DOHH2 (cell line): ENCODE measurements at regions not wholly inside any gene's neighbourhood (a gene's known extent, or its start where the extent isn't known, plus 50 kb on each side); places are given as distances from the start of the nearest gene placed in this dataset.
"Not testable (repeated sequence)": the region's sequence is repeated elsewhere in the genome, so short reads cannot be mapped to it uniquely, and the experiment has no call there.

Source experiments
- H3F3A ChIP-seq: fragments of 200-600 bp; sonication (generic), shearing (Covaris generic); 2 replicates; pipeline ENCODE4 v1.6.0; 2016; ENCODE audit warnings: antibody characterized with exemption, mild to moderate bottlenecking; ENCODE audit not compliant: control insufficient read depth, insufficient read depth
- H3K27ac ChIP-seq: fragments of 200-600 bp; sonication (generic); 2 replicates; pipeline ENCODE4 v1.5.1; 2014; ENCODE audit warnings: low read depth, mild to moderate bottlenecking, low read length, moderate library complexity
- H3K27me3 ChIP-seq: fragments of 200-600 bp; sonication (generic); 2 replicates; pipeline ENCODE4 v1.6.1; 2014; ENCODE audit warnings: mild to moderate bottlenecking, low read length, mixed read lengths; ENCODE audit not compliant: control insufficient read depth
- H3K36me3 ChIP-seq: fragments of 200-600 bp; sonication (generic); 2 replicates; pipeline ENCODE4 v1.6.1; 2014; ENCODE audit warnings: mild to moderate bottlenecking, low read length, moderate library complexity, mixed read lengths; ENCODE audit not compliant: control insufficient read depth
- H3K4me1 ChIP-seq: fragments of 200-600 bp; sonication (generic); 2 replicates; pipeline ENCODE4 v1.6.1; 2014; ENCODE audit warnings: mild to moderate bottlenecking, low read length, mixed read lengths; ENCODE audit not compliant: control insufficient read depth
- H3K4me2 ChIP-seq: fragments of 200-600 bp; sonication (generic); 2 replicates; pipeline ENCODE4 v1.6.0; 2014; ENCODE audit warnings: mild to moderate bottlenecking, low read length, moderate library complexity
- H3K4me3 ChIP-seq: fragments of 200-600 bp; sonication (generic); 2 replicates; pipeline ENCODE4 v1.5.1; 2014; ENCODE audit warnings: mild to moderate bottlenecking, low read length, mixed read lengths
- H3K79me2 ChIP-seq: fragments of 200-600 bp; sonication (generic); 2 replicates; pipeline ENCODE4 v1.6.1; 2014; ENCODE audit warnings: mild to moderate bottlenecking, low read length, mixed read lengths; ENCODE audit not compliant: control insufficient read depth
- H3K9me2 ChIP-seq: fragments of 200-600 bp; sonication (generic); replicated peaks from 2 replicates; pipeline ENCODE4 v1.6.1; 2014; ENCODE audit warnings: mild to moderate bottlenecking, low read length, mixed read lengths; ENCODE audit not compliant: control insufficient read depth
- H3K9me3 ChIP-seq: fragments of 200-600 bp; sonication (generic); 2 replicates; pipeline ENCODE4 v1.6.1; 2014; ENCODE audit warnings: antibody characterized with exemption, low read length, mixed read lengths; ENCODE audit not compliant: control insufficient read depth, insufficient read depth
- H4K20me1 ChIP-seq: fragments of 200-600 bp; sonication (generic); 2 replicates; pipeline ENCODE4 v1.6.0; 2014; ENCODE audit warnings: low read depth, mild to moderate bottlenecking, antibody characterized with exemption, low read length, moderate library complexity; ENCODE audit not compliant: control insufficient read depth, insufficient read depth
- CTCF ChIP-seq: fragments of 200-600 bp; sonication (generic); IDR thresholded peaks from one replicate; pipeline ENCODE4 v1.5.1; 2014; ENCODE audit warnings: antibody characterized with exemption, mild to moderate bottlenecking, low read depth, low read length; ENCODE audit not compliant: poor library complexity, severe bottlenecking
- EZH2phosphoT487 ChIP-seq: fragments of 200-600 bp; sonication (generic); IDR thresholded peaks from 2 replicates; pipeline ENCODE4 v1.6.1; 2017; ENCODE audit warnings: borderline replicate concordance, mild to moderate bottlenecking, antibody characterized with exemption, low read length, moderate library complexity, mixed read lengths

- H3K9me2 ChIP-seq = no peaks in the 10 kb centered on the region
- H3K4me2 ChIP-seq = no peak overlapping the region
- no peaks in the 10 kb centered on the region for H3K36me3 ChIP-seq
- H3K4me1 ChIP-seq = no peaks in the 10 kb centered on the region
- H3K79me2 ChIP-seq = no peaks in the 10 kb centered on the region
- H3K27me3 ChIP-seq = no peaks in the 10 kb centered on the region
- no peaks in the 10 kb centered on the region for H3F3A ChIP-seq
- no peaks in the 10 kb centered on the region for H4K20me1 ChIP-seq
- no peak overlapping the region for H3K4me3 ChIP-seq
- no peaks in the 10 kb centered on the region for H3K9me3 ChIP-seq
- H3K27ac ChIP-seq = no peak overlapping the region
- no peak for TF ChIP-seq CTCF
- TF ChIP-seq EZH2phosphoT487 = no peak
These were observed 142.0 kb upstream of the ATP2B2 start for GRCh38 chr3:10647376-10647775.

- no peaks in the 10 kb centered on the region for H3F3A ChIP-seq
- TF ChIP-seq CTCF (no peak), EZH2phosphoT487 (no peak)
- H3K4me2 ChIP-seq = no peak overlapping the region
- H3K79me2 ChIP-seq = no peaks in the 10 kb centered on the region
- no peak overlapping the region for H3K4me3 ChIP-seq
- H3K36me3 ChIP-seq = no peaks in the 10 kb centered on the region
- H3K27ac ChIP-seq = no peak overlapping the region
- H3K9me2 ChIP-seq = no peaks in the 10 kb centered on the region
- no peaks in the 10 kb centered on the region for H4K20me1 ChIP-seq
- H3K27me3 ChIP-seq = no peaks in the 10 kb centered on the region
- no peaks in the 10 kb centered on the region for H3K4me1 ChIP-seq
- no peaks in the 10 kb centered on the region for H3K9me3 ChIP-seq
These were observed 142.8 kb upstream of the ATP2B2 start for GRCh38 chr3:10648181-10648580.

GRCh38 chr3:10649463-10649862, 144.1 kb upstream of the ATP2B2 start:
- H3K27ac ChIP-seq, H3K9me2 ChIP-seq, H3K4me1 ChIP-seq, H3F3A ChIP-seq, H3K9me3 ChIP-seq, H3K4me3 ChIP-seq, H4K20me1 ChIP-seq, H3K27me3 ChIP-seq, H3K79me2 ChIP-seq, H3K4me2 ChIP-seq, H3K36me3 ChIP-seq: not testable (repeated sequence)

- TF ChIP-seq EZH2phosphoT487 = no peak
- TF ChIP-seq CTCF = no peak
- Histone ChIP-seq H4K20me1 (no peaks in the 10 kb centered on the region), H3F3A (no peaks in the 10 kb centered on the region), H3K4me1 (no peaks in the 10 kb centered on the region), H3K27me3 (no peaks in the 10 kb centered on the region), H3K9me3 (no peaks in the 10 kb centered on the region), H3K27ac (no peak overlapping the region), H3K36me3 (no peaks in the 10 kb centered on the region), H3K4me3 (no peak overlapping the region), H3K79me2 (no peaks in the 10 kb centered on the region), H3K9me2 (no peaks in the 10 kb centered on the region), H3K4me2 (no peak overlapping the region)
These were observed 146.1 kb upstream of the ATP2B2 start for GRCh38 chr3:10651506-10651905.
